ENCODE measurements at regions not wholly inside any gene's neighbourhood (a gene's known extent, or its start where the extent isn't known, plus 50 kb on each side); places are given as distances from the start of the nearest gene placed in this dataset.

- TF ChIP-seq, protein P1, sequence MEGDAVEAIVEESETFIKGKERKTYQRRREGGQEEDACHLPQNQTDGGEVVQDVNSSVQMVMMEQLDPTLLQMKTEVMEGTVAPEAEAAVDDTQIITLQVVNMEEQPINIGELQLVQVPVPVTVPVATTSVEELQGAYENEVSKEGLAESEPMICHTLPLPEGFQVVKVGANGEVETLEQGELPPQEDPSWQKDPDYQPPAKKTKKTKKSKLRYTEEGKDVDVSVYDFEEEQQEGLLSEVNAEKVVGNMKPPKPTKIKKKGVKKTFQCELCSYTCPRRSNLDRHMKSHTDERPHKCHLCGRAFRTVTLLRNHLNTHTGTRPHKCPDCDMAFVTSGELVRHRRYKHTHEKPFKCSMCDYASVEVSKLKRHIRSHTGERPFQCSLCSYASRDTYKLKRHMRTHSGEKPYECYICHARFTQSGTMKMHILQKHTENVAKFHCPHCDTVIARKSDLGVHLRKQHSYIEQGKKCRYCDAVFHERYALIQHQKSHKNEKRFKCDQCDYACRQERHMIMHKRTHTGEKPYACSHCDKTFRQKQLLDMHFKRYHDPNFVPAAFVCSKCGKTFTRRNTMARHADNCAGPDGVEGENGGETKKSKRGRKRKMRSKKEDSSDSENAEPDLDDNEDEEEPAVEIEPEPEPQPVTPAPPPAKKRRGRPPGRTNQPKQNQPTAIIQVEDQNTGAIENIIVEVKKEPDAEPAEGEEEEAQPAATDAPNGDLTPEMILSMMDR (IDR thresholded peaks at IDR 0.05) = no peak
- TF ChIP-seq EP300 (IDR thresholded peaks at IDR 0.05) (no peak), POLR2A (IDR thresholded peaks at IDR 0.05) (no peak)
Observed at GRCh38 chr6:2508071-2508470, 242.7 kb downstream of the MYLK4 start.
